PC-9 (cell line): ENCODE measurements at regions not wholly inside any gene's neighbourhood (a gene's known extent, or its start where the extent isn't known, plus 50 kb on each side); places are given as distances from the start of the nearest gene placed in this dataset.

Source experiments
- BruUV-seq: library from RNA; stranded (reverse); fragments of 400-500 nt; replicated peaks from 2 replicates; lab custom pipeline; 2021; lab: Mats Ljungman, UMichigan
- CTCF ChIA-PET: fragments of 300-600 bp; sonication (Branson Sonifier 250); formaldehyde crosslinking; loops from one replicate; lab custom pipeline; 2022; ENCODE audit warnings: antibody characterized with exemption; lab: Charles Lee
- POLR2A ChIA-PET: fragments of 300-600 bp; sonication (Branson Sonifier 250); formaldehyde crosslinking; loops from one replicate; lab custom pipeline; 2022; ENCODE audit warnings: antibody characterized with exemption; ENCODE audit not compliant: unreplicated experiment; lab: Charles Lee
- DNase-seq, 2 experiments: peaks; one replicate each; pipeline versions ENCODE4 v3.0.0 to v3.0.0-alpha.2; 2015 to 2022; ENCODE audit warnings: mixed read lengths in 1 of 2
- H2AFZ ChIP-seq: fragments of 200-600 bp; sonication (generic); 2 replicates; pipeline ENCODE4 v1.8.1; 2017; ENCODE audit warnings: antibody characterized with exemption
- H3F3A ChIP-seq: fragments of 200-600 bp; sonication (generic); 2 replicates; pipeline ENCODE4 v1.8.1; 2017; ENCODE audit warnings: antibody characterized with exemption, mild to moderate bottlenecking, low read depth; ENCODE audit not compliant: insufficient read depth
- H3K27ac ChIP-seq: fragments of 200-600 bp; sonication (generic); 2 replicates; pipeline ENCODE4 v1.6.1; 2016; ENCODE audit warnings: mixed run types
- H3K27me3 ChIP-seq: fragments of 200-600 bp; sonication (generic); 2 replicates; pipeline ENCODE4 v1.6.1; 2016; ENCODE audit warnings: low read depth, mixed run types; ENCODE audit not compliant: insufficient read depth
- H3K36me3 ChIP-seq: fragments of 200-600 bp; sonication (generic); 2 replicates; pipeline ENCODE4 v1.6.1; 2016; ENCODE audit warnings: low read depth, mixed run types
- H3K4me1 ChIP-seq: fragments of 200-600 bp; sonication (generic); replicated peaks from 2 replicates; pipeline ENCODE4 v1.6.1; 2016; ENCODE audit warnings: mixed run types; ENCODE audit not compliant: insufficient read depth
- H3K4me2 ChIP-seq: fragments of 200-600 bp; sonication (generic); 2 replicates; pipeline ENCODE4 v1.6.1; 2017; ENCODE audit warnings: mixed run types
- H3K4me3 ChIP-seq: fragments of 200-600 bp; sonication (generic); 2 replicates; pipeline ENCODE4 v1.6.1; 2016; ENCODE audit warnings: mixed run types
- H3K79me2 ChIP-seq: fragments of 200-600 bp; sonication (generic); 2 replicates; pipeline ENCODE4 v1.6.1; 2017; ENCODE audit warnings: low read depth, mixed run types
- H3K9me2 ChIP-seq: fragments of 200-600 bp; sonication (generic); 2 replicates; pipeline ENCODE4 v1.8.1; 2017; ENCODE audit warnings: mild to moderate bottlenecking; ENCODE audit not compliant: insufficient read depth
- H3K9me3 ChIP-seq: fragments of 200-600 bp; sonication (generic); 2 replicates; pipeline ENCODE4 v1.8.1; 2016; ENCODE audit warnings: low read depth; ENCODE audit not compliant: insufficient read depth
- H4K20me1 ChIP-seq: fragments of 200-600 bp; sonication (generic); 2 replicates; pipeline ENCODE4 v1.8.1; 2017; ENCODE audit not compliant: insufficient read depth
- CTCF ChIP-seq: fragments of 200-600 bp; sonication (generic); conservative IDR thresholded peaks from 2 replicates; pipeline ENCODE4 v1.6.1; 2017; ENCODE audit warnings: mixed run types, antibody characterized with exemption, mild to moderate bottlenecking, moderate library complexity
- EZH2 ChIP-seq: fragments of 200-600 bp; sonication (generic); IDR thresholded peaks from 2 replicates; pipeline ENCODE4 v1.8.0; 2017; ENCODE audit warnings: antibody characterized with exemption, low read depth
- intact Hi-C: fragments of 100-400 bp; cut with micrococcal nuclease; formaldehyde crosslinking; loops from one replicate; pipeline ENCODE4 v1.10.0; 2022; ENCODE audit not compliant: unreplicated experiment

GRCh38 chr11:37907436-37908218, 1309.6 kb upstream of the RAG2 start:
- Histone ChIP-seq H3F3A (no peaks in the 10 kb centered on the region), H3K9me2 (no peaks in the 10 kb centered on the region), H3K27me3 (no peaks in the 10 kb centered on the region), H3K4me2 (no peak overlapping the region), H3K4me3 (no peak overlapping the region), H3K4me1 (no peaks in the 10 kb centered on the region), H3K79me2 (no peaks in the 10 kb centered on the region), H3K27ac (no peak overlapping the region), H2AFZ (no peak overlapping the region), H3K9me3 (0 out of 2 replicates have a peak, but pooled peaks cover 5% of the 10 kb centered on the region), H4K20me1 (no peaks in the 10 kb centered on the region), H3K36me3 (no peaks in the 10 kb centered on the region)
- TF ChIP-seq EZH2, result no peak
- no peak for TF ChIP-seq CTCF
- DNase-seq, result no peak
- ChIA-PET POLR2A (interaction anchor here (0.6 kb wide), 1 partner anchor 1970 kb away, joined by 7 read pairs; no protein-coding TSS in a partner anchor), CTCF (no interaction called here)
- intact Hi-C loops, result no loop called here
- BruUV-seq, result no TSS peak

GRCh38 chr11:37905707-37906417, 1307.8 kb upstream of the RAG2 start:
- intact Hi-C loops, result no loop called here
- POLR2A ChIA-PET, result no interaction called here
- Histone ChIP-seq H3K36me3 (no peaks in the 10 kb centered on the region), H4K20me1 (no peaks in the 10 kb centered on the region), H3K27me3 (no peaks in the 10 kb centered on the region), H3K9me3 (0 out of 2 replicates have a peak, but pooled peaks cover 5% of the 10 kb centered on the region), H3F3A (no peaks in the 10 kb centered on the region), H3K4me3 (no peak overlapping the region), H3K9me2 (no peaks in the 10 kb centered on the region), H3K4me2 (no peak overlapping the region), H2AFZ (peak overlapping the region; percentile 23; the same call in 1 of the 2 replicates), H3K27ac (no peak overlapping the region), H3K4me1 (no peaks in the 10 kb centered on the region), H3K79me2 (no peaks in the 10 kb centered on the region)
- no peak for TF ChIP-seq EZH2
- peak in 1 of 2 experiments; percentile 60 for DNase-seq
- CTCF ChIA-PET, result no interaction called here
- BruUV-seq, result no TSS peak

GRCh38 chr11:37896016-37896415, 1298.0 kb upstream of the RAG2 start:
- no peak for DNase-seq
- Histone ChIP-seq H3K9me3 (peaks cover 3% of the 10 kb centered on the region; the same call in 1 of the 2 replicates), H3K9me2 (no peaks in the 10 kb centered on the region), H3K27me3 (no peaks in the 10 kb centered on the region), H3F3A (no peaks in the 10 kb centered on the region), H3K4me1 (no peaks in the 10 kb centered on the region), H3K36me3 (no peaks in the 10 kb centered on the region), H3K27ac (no peak overlapping the region), H4K20me1 (no peaks in the 10 kb centered on the region), H3K4me3 (no peak overlapping the region), H3K4me2 (no peak overlapping the region), H2AFZ (no peak overlapping the region), H3K79me2 (no peaks in the 10 kb centered on the region)
- ChIA-PET POLR2A (interaction anchor here (0.6 kb wide), 1 partner anchor 326 kb away, joined by 9 read pairs; no protein-coding TSS in a partner anchor), CTCF (no interaction called here)
- no TSS peak for BruUV-seq
- intact Hi-C loops, result no loop called here
- no peak for TF ChIP-seq CTCF
- TF ChIP-seq EZH2, result no peak
